ENCODE measurements at regions not wholly inside any gene's neighbourhood (a gene's known extent, or its start where the extent isn't known, plus 50 kb on each side); places are given as distances from the start of the nearest gene placed in this dataset.

DNA sequence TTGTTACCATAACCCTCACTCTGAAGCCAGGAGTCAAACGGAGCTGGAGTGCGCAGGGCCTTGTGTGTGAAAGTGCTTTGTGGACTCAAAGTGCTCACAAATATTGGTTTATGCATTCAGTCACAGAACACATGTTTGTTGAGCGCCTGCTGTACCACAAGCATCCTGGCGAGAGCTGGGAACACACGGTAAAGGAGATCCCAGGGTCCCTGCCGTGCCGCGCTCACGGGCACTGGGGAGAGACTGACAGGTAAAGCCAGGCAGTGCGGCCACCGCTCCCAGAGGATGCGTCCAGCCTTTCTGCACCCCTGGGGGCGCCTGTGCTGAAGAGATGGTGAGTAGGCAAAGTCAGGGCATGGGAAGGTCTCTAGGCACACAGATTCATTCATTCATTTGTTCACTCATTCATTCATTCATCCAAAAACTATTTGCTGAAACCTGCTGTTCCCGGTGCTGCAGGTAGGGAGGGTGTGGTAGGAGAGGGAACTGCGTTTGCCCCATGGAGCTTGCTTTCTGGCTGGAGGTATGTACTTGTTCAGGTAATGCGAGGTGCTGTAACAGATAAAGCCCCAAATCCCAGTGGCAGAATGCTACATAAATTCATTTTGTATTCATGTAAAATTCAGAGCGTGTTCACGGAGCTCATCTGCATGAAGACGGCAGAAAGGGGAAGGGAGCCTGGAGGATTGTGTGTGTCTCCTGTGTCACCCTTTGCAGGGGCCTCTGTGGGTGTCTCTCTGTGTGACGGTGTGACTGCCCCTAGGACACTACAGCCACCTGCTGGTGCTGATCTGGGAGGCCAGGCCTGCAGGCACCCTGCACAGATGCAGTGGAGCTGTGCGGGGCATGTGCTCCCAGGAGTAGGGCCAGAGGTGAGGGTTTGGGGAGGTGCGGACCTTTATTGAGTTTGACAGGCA lies 167.0 kb upstream of the B3GAT1 start:
- Histone ChIP-seq H3K4me1 (no peaks in the 10 kb centered on the region), H3K27me3 (no peaks in the 10 kb centered on the region), H3K36me3 (no peaks in the 10 kb centered on the region), H3K4me3 (no peak overlapping the region), H3K9me3 (no peaks in the 10 kb centered on the region), H3K27ac (no peak overlapping the region)
- intact Hi-C loops (cut with DNase I) = no loop called here
- peak; percentile 52 to 67 for DNase-seq (ENCODE audit: extremely low spot score in 2 of 2)
- TF ChIP-seq CTCF (IDR thresholded peaks at IDR 0.05) (no peak), POLR2A (IDR thresholded peaks at IDR 0.05) (no peak), POLR2AphosphoS5 (IDR thresholded peaks at IDR 0.05; ENCODE audit: insufficient read depth in 1 of 2, low read depth in 1 of 2) (no peak)

GRCh38 chr11:134577751-134578395 lies 165.8 kb upstream of the B3GAT1 start:
- intact Hi-C loops (cut with DNase I) = no loop called here
- no peaks in the 10 kb centered on the region for H3K4me1 ChIP-seq
- no peaks in the 10 kb centered on the region for H3K36me3 ChIP-seq
- no peak overlapping the region for H3K27ac ChIP-seq
- H3K27me3 ChIP-seq = no peaks in the 10 kb centered on the region
- DNase-seq (ENCODE audit: extremely low spot score in 2 of 2) = peak; percentile 67 to 74
- no peaks in the 10 kb centered on the region for H3K9me3 ChIP-seq
- H3K4me3 ChIP-seq = no peak overlapping the region
- TF ChIP-seq POLR2A (IDR thresholded peaks at IDR 0.05) (no peak), CTCF (IDR thresholded peaks at IDR 0.05) (no peak), POLR2AphosphoS5 (IDR thresholded peaks at IDR 0.05; ENCODE audit: insufficient read depth in 1 of 2, low read depth in 1 of 2) (no peak)

DNA sequence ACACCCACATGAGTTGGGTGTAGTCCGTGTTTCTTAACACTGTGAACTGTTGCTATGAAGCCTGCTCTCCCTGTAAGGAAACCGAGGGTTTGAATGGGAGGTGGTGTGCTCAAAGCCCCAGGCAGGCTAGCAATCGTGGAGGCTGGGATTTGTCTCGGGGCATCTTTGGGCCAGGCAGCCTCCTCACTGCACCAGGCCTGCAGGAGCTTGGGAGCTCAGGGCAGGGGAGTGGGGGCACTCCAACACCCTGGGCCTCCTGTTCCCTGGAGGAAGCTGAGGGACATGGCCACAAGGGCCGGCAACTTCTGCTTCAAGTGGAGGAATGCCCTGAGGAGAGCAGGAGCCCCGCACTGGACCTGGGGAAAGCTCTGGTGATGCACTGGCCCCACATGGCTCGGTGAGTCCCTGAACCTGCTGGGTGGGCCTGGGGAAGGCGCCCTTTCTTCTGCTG lies 164.7 kb upstream of the B3GAT1 start:
- Histone ChIP-seq H3K4me3 (no peak overlapping the region), H3K36me3 (no peaks in the 10 kb centered on the region), H3K4me1 (no peaks in the 10 kb centered on the region), H3K27me3 (no peaks in the 10 kb centered on the region), H3K9me3 (no peaks in the 10 kb centered on the region), H3K27ac (no peak overlapping the region)
- peak; percentile 64 to 77 for DNase-seq (ENCODE audit: extremely low spot score in 2 of 2)
- TF ChIP-seq POLR2AphosphoS5 (IDR thresholded peaks at IDR 0.05; ENCODE audit: insufficient read depth in 1 of 2, low read depth in 1 of 2) (no peak), POLR2A (IDR thresholded peaks at IDR 0.05) (no peak), CTCF (IDR thresholded peaks at IDR 0.05) (no peak)
- intact Hi-C loops (cut with DNase I) = no loop called here

GRCh38 chr11:134576286-134576685 lies 164.2 kb upstream of the B3GAT1 start:
- H3K4me1 ChIP-seq = no peaks in the 10 kb centered on the region
- peak; percentile 52 to 72 for DNase-seq (ENCODE audit: extremely low spot score in 2 of 2)
- no peaks in the 10 kb centered on the region for H3K9me3 ChIP-seq
- H3K27ac ChIP-seq = no peak overlapping the region
- H3K4me3 ChIP-seq = no peak overlapping the region
- TF ChIP-seq POLR2AphosphoS5 (IDR thresholded peaks at IDR 0.05; ENCODE audit: insufficient read depth in 1 of 2, low read depth in 1 of 2) (no peak), POLR2A (IDR thresholded peaks at IDR 0.05) (no peak), CTCF (IDR thresholded peaks at IDR 0.05) (no peak)
- intact Hi-C loops (cut with DNase I) = no loop called here
- no peaks in the 10 kb centered on the region for H3K27me3 ChIP-seq
- H3K36me3 ChIP-seq = no peaks in the 10 kb centered on the region
